Peyer's patch (tissue), 4 donors: ENCODE measurements at regions not wholly inside any gene's neighbourhood (a gene's known extent, or its start where the extent isn't known, plus 50 kb on each side); places are given as distances from the start of the nearest gene placed in this dataset.
"Not testable (repeated sequence)": the region's sequence is repeated elsewhere in the genome, so short reads cannot be mapped to it uniquely, and the experiment has no call there.

Experiments used
- DNase-seq, 3 donors: peaks; one replicate each; pipeline ENCODE4 v3.0.0-alpha.2; 2017 to 2019
- H3K27ac ChIP-seq, 4 donors: fragments of 200-600 bp; sonication (generic); one replicate each; pipeline ENCODE4 v1.5.1; 2016 to 2019
- H3K27me3 ChIP-seq, 2 donors: fragments of 200-600 bp; sonication (generic); one replicate each; pipeline ENCODE4 v1.5.1; 2019
- H3K36me3 ChIP-seq, 3 donors: fragments of 200-600 bp; sonication (generic); one replicate each; pipeline ENCODE4 v1.5.1; 2016 to 2019
- H3K4me1 ChIP-seq, 4 donors: fragments of 200-600 bp; sonication (generic); one replicate each; pipeline ENCODE4 v1.5.1; 2016 to 2019
- H3K4me3 ChIP-seq, 4 donors: fragments of 200-600 bp; sonication (generic); 1 replicate in 3 of 4; 2 replicates in 1 of 4; pipeline ENCODE4 v1.5.1; 2016 to 2019; ENCODE audit warnings: mild to moderate bottlenecking in 1 of 4
- H3K9me3 ChIP-seq, 4 donors: fragments of 200-600 bp; sonication (generic); one replicate each; pipeline ENCODE4 v1.5.1; 2016 to 2019; ENCODE audit warnings: mild to moderate bottlenecking in 1 of 4
- POLR2A ChIP-seq, 2 donors: fragments of 450-650 bp; IDR thresholded peaks; one replicate each; pipeline ENCODE4 v1.5.1; 2017; ENCODE audit warnings: antibody characterized with exemption in 2 of 2, mild to moderate bottlenecking in 2 of 2, moderate library complexity in 2 of 2
- TF ChIP-seq, protein P1 (sequence below), 6 experiments: fragments of 450-650 bp in 4 of 6; fragments of 200-600 bp in 2 of 6; sonication (generic) in 1 of 6; IDR thresholded peaks; one replicate each; pipeline ENCODE4 v1.5.1; 2017 to 2019; ENCODE audit warnings: antibody characterized with exemption in 6 of 6, mild to moderate bottlenecking in 3 of 6, moderate library complexity in 1 of 6

DNA sequence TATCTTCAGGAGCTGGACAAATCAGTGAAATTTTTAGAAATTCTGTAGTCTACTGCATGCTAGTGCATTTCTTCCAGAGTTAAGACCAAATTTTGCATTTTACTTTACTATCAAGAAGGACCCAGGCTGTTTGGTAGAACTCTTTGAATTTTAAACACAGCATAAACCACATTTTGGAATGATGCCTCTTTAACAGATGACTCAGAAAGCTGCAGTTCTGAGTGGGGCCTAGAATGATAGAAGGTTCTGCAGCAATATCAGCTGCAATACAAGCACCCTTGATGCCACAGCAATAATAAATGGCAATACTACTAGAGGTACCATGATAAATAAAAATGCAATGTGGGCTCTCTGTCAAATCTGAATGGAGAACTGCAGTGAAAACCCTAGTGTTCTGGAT is 198.7 kb downstream of the TMA16 start:
- no peak overlapping the region for H3K4me3 ChIP-seq
- H3K9me3 ChIP-seq: no peaks in the 10 kb centered on the region
- DNase-seq: no peak
- TF ChIP-seq POLR2A (IDR thresholded peaks at IDR 0.05): no peak
- TF ChIP-seq, protein P1, sequence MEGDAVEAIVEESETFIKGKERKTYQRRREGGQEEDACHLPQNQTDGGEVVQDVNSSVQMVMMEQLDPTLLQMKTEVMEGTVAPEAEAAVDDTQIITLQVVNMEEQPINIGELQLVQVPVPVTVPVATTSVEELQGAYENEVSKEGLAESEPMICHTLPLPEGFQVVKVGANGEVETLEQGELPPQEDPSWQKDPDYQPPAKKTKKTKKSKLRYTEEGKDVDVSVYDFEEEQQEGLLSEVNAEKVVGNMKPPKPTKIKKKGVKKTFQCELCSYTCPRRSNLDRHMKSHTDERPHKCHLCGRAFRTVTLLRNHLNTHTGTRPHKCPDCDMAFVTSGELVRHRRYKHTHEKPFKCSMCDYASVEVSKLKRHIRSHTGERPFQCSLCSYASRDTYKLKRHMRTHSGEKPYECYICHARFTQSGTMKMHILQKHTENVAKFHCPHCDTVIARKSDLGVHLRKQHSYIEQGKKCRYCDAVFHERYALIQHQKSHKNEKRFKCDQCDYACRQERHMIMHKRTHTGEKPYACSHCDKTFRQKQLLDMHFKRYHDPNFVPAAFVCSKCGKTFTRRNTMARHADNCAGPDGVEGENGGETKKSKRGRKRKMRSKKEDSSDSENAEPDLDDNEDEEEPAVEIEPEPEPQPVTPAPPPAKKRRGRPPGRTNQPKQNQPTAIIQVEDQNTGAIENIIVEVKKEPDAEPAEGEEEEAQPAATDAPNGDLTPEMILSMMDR (IDR thresholded peaks at IDR 0.05): no peak
- no peaks in the 10 kb centered on the region for H3K4me1 ChIP-seq
- no peaks in the 10 kb centered on the region for H3K36me3 ChIP-seq
- H3K27ac ChIP-seq: no peak overlapping the region
- no peaks in the 10 kb centered on the region for H3K27me3 ChIP-seq

DNA sequence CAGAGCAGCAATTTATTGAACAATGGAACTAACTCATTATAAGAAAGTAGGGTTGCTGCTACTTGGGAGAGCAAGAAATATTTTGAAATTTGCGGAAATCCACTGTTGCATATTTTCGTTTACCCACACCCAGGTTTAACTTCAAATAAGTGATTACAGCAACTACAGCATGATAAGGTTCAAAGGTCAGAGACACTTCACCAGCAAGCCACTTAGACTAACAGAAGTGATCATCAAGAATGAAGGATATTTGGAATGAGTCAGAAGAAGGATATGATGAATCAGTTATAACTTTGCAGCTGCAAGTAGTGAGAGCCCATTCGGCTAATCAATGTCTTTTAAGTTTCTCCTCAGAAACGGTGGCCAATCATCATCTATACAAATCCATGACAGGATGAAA is 199.3 kb downstream of the TMA16 start:
- DNase-seq: no peak
- H3K36me3 ChIP-seq: no peaks in the 10 kb centered on the region
- no peak overlapping the region for H3K4me3 ChIP-seq
- TF ChIP-seq, protein P1 (IDR thresholded peaks at IDR 0.05): no peak
- TF ChIP-seq POLR2A (IDR thresholded peaks at IDR 0.05): no peak
- no peaks in the 10 kb centered on the region for H3K4me1 ChIP-seq
- H3K27ac ChIP-seq: no peak overlapping the region
- H3K27me3 ChIP-seq: no peaks in the 10 kb centered on the region
- H3K9me3 ChIP-seq: no peaks in the 10 kb centered on the region

DNA sequence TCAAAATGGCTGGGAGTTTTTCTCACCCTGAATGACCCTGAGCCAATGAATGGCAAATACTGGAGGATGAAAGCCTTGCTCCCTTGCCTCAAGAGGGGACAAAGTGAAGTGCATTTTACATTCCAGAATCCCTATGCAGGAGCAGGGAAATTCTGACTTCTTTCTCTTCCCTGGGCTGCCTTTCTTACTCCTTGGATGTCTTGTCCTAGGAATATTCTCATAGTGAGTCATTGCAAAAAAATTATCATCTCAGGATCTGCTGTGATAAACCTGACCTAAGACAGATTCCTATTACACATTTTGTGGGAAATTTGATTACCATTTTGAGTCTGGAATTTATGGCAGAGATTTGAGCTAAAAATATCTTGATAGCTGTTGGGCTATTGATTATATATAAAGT is 199.9 kb downstream of the TMA16 start:
- H3K27ac ChIP-seq: no peak overlapping the region
- no peak overlapping the region for H3K4me3 ChIP-seq
- H3K9me3 ChIP-seq: no peaks in the 10 kb centered on the region
- H3K4me1 ChIP-seq: no peaks in the 10 kb centered on the region
- no peak for DNase-seq
- TF ChIP-seq, protein P1 (IDR thresholded peaks at IDR 0.05): no peak
- no peak for TF ChIP-seq POLR2A (IDR thresholded peaks at IDR 0.05)
- no peaks in the 10 kb centered on the region for H3K36me3 ChIP-seq
- no peaks in the 10 kb centered on the region for H3K27me3 ChIP-seq

GRCh38 chr4:163697121-163697520 is 202.6 kb downstream of the TMA16 start:
- Histone ChIP-seq H3K36me3 (no peaks in the 10 kb centered on the region), H3K4me3 (no peak overlapping the region), H3K27ac (no peak overlapping the region), H3K4me1 (no peaks in the 10 kb centered on the region), H3K27me3 (no peaks in the 10 kb centered on the region), H3K9me3 (no peaks in the 10 kb centered on the region)
- TF ChIP-seq POLR2A (IDR thresholded peaks at IDR 0.05): no peak
- TF ChIP-seq, protein P1 (IDR thresholded peaks at IDR 0.05): no peak
- no peak for DNase-seq

- H3K36me3 ChIP-seq, H3K27ac ChIP-seq, H3K9me3 ChIP-seq, DNase-seq, H3K27me3 ChIP-seq, H3K4me1 ChIP-seq, H3K4me3 ChIP-seq: not testable (repeated sequence)
Observed at GRCh38 chr4:163700383-163700782, 205.9 kb downstream of the TMA16 start.

- Histone ChIP-seq H3K27me3 (no peaks in the 10 kb centered on the region), H3K4me3 (no peak overlapping the region), H3K36me3 (no peaks in the 10 kb centered on the region), H3K4me1 (no peaks in the 10 kb centered on the region), H3K9me3 (no peaks in the 10 kb centered on the region), H3K27ac (no peak overlapping the region)
- TF ChIP-seq, protein P1 (IDR thresholded peaks at IDR 0.05): no peak
- no peak for TF ChIP-seq POLR2A (IDR thresholded peaks at IDR 0.05)
- no peak for DNase-seq
Observed at GRCh38 chr4:163701916-163702315, 207.4 kb downstream of the TMA16 start.
